C4-2B (cell line): ENCODE measurements at regions not wholly inside any gene's neighbourhood (a gene's known extent, or its start where the extent isn't known, plus 50 kb on each side); places are given as distances from the start of the nearest gene placed in this dataset.

Experiments used
- CTCF ChIP-seq: fragments of 450-650 bp; conservative IDR thresholded peaks from 2 replicates; pipeline ENCODE4 v1.5.1; 2017; ENCODE audit warnings: mild to moderate bottlenecking
- ZFX ChIP-seq: fragments of 450-650 bp; IDR thresholded peaks from 2 replicates; pipeline ENCODE4 v1.6.1; 2017

DNA sequence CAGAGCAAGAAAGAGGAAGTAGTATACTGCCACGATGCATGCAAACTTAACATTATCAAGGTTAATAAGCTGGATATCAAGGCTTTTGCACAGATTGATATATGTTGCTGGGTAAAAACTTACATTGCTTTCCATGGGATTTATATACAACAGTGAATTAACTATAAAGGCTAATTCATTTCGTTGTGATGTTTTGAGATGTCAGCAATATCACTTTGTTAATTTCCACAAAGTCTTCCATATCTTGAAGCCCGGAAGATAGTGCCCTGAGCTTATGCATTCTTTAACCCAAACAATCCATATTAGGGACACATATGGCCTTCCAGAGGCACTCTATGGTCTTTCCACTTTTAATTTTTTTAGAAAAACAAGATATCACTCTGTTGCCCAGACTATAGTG is 603.5 kb downstream of the MAFB start:
- no peak for TF ChIP-seq CTCF
- TF ChIP-seq ZFX, result no peak
